Effector memory CD4-positive, alpha-beta T cell (primary cell): ENCODE measurements at regions not wholly inside any gene's neighbourhood (a gene's known extent, or its start where the extent isn't known, plus 50 kb on each side); places are given as distances from the start of the nearest gene placed in this dataset.

ENCODE experiments used
- DNase-seq, 3 donors: peaks; one replicate each; pipeline ENCODE4 v3.0.0-alpha.2; 2020
- H3K27ac ChIP-seq: 2 replicates; pipeline ENCODE4 v1.7.0; 2013; ENCODE audit warnings: mild to moderate bottlenecking, low read length, moderate library complexity; ENCODE audit not compliant: insufficient read depth, poor library complexity, severe bottlenecking
- H3K27me3 ChIP-seq: replicated peaks from 2 replicates; pipeline ENCODE4 v1.7.0; 2013; ENCODE audit warnings: mild to moderate bottlenecking, low read length; ENCODE audit not compliant: insufficient read depth, control insufficient read depth, poor library complexity, severe bottlenecking
- H3K36me3 ChIP-seq: 2 replicates; pipeline ENCODE4 v1.7.0; 2013; ENCODE audit warnings: mild to moderate bottlenecking, low read length, moderate library complexity; ENCODE audit not compliant: control insufficient read depth, insufficient read depth
- H3K4me1 ChIP-seq: 2 replicates; pipeline ENCODE4 v1.7.0; 2013; ENCODE audit warnings: low read length, mild to moderate bottlenecking; ENCODE audit not compliant: control insufficient read depth, insufficient read depth, poor library complexity, severe bottlenecking
- H3K4me3 ChIP-seq: 2 replicates; pipeline ENCODE4 v1.7.0; 2013; ENCODE audit warnings: low read length, low read depth, mild to moderate bottlenecking; ENCODE audit not compliant: insufficient read depth, poor library complexity, severe bottlenecking
- H3K9me3 ChIP-seq: 2 replicates; pipeline ENCODE4 v1.7.0; 2013; ENCODE audit warnings: mild to moderate bottlenecking, low read length, moderate library complexity; ENCODE audit not compliant: control insufficient read depth

- Histone ChIP-seq H3K27me3 (no peaks in the 10 kb centered on the region), H3K9me3 (no peaks in the 10 kb centered on the region), H3K27ac (no peak overlapping the region), H3K4me3 (no peak overlapping the region), H3K36me3 (no peaks in the 10 kb centered on the region), H3K4me1 (no peaks in the 10 kb centered on the region)
- DNase-seq = no peak
Measured at GRCh38 chr2:14148216-14148615, 484.3 kb upstream of the LRATD1 start.

GRCh38 chr2:14157816-14158215, 474.7 kb upstream of the LRATD1 start:
- H3K4me3 ChIP-seq = no peak overlapping the region
- no peaks in the 10 kb centered on the region for H3K4me1 ChIP-seq
- no peaks in the 10 kb centered on the region for H3K36me3 ChIP-seq
- H3K27ac ChIP-seq = no peak overlapping the region
- no peak for DNase-seq
- H3K9me3 ChIP-seq = no peaks in the 10 kb centered on the region
- H3K27me3 ChIP-seq = no peaks in the 10 kb centered on the region

GRCh38 chr2:14180333-14180732, 452.2 kb upstream of the LRATD1 start:
- no peak for DNase-seq
- Histone ChIP-seq H3K36me3 (no peaks in the 10 kb centered on the region), H3K27me3 (no peaks in the 10 kb centered on the region), H3K9me3 (no peaks in the 10 kb centered on the region), H3K4me3 (no peak overlapping the region), H3K4me1 (no peaks in the 10 kb centered on the region), H3K27ac (no peak overlapping the region)

- H3K9me3 ChIP-seq = no peaks in the 10 kb centered on the region
- H3K27ac ChIP-seq = no peak overlapping the region
- H3K36me3 ChIP-seq = no peaks in the 10 kb centered on the region
- no peaks in the 10 kb centered on the region for H3K4me1 ChIP-seq
- no peak for DNase-seq
- no peak overlapping the region for H3K4me3 ChIP-seq
- no peaks in the 10 kb centered on the region for H3K27me3 ChIP-seq
Measured at GRCh38 chr2:14182227-14182946, 450.1 kb upstream of the LRATD1 start.

GRCh38 chr2:14185906-14186305, 446.6 kb upstream of the LRATD1 start:
- no peaks in the 10 kb centered on the region for H3K4me1 ChIP-seq
- H3K36me3 ChIP-seq = no peaks in the 10 kb centered on the region
- no peaks in the 10 kb centered on the region for H3K27me3 ChIP-seq
- H3K9me3 ChIP-seq = no peaks in the 10 kb centered on the region
- no peak overlapping the region for H3K4me3 ChIP-seq
- DNase-seq = no peak
- H3K27ac ChIP-seq = no peak overlapping the region

- no peaks in the 10 kb centered on the region for H3K27me3 ChIP-seq
- H3K4me3 ChIP-seq = no peak overlapping the region
- no peaks in the 10 kb centered on the region for H3K36me3 ChIP-seq
- no peaks in the 10 kb centered on the region for H3K4me1 ChIP-seq
- DNase-seq = no peak
- no peak overlapping the region for H3K27ac ChIP-seq
- H3K9me3 ChIP-seq = no peaks in the 10 kb centered on the region
Measured at GRCh38 chr2:14188446-14188845, 444.1 kb upstream of the LRATD1 start.

GRCh38 chr2:14189929-14190328, 442.6 kb upstream of the LRATD1 start:
- Histone ChIP-seq H3K27ac (no peak overlapping the region), H3K27me3 (no peaks in the 10 kb centered on the region), H3K9me3 (no peaks in the 10 kb centered on the region), H3K4me1 (no peaks in the 10 kb centered on the region), H3K4me3 (no peak overlapping the region), H3K36me3 (no peaks in the 10 kb centered on the region)
- DNase-seq = no peak

GRCh38 chr2:14194233-14194632, 438.3 kb upstream of the LRATD1 start:
- no peaks in the 10 kb centered on the region for H3K36me3 ChIP-seq
- no peaks in the 10 kb centered on the region for H3K27me3 ChIP-seq
- no peaks in the 10 kb centered on the region for H3K4me1 ChIP-seq
- no peak overlapping the region for H3K4me3 ChIP-seq
- no peak overlapping the region for H3K27ac ChIP-seq
- DNase-seq = no peak
- H3K9me3 ChIP-seq = no peaks in the 10 kb centered on the region

GRCh38 chr2:14197293-14197692, 435.2 kb upstream of the LRATD1 start:
- Histone ChIP-seq H3K4me1 (no peaks in the 10 kb centered on the region), H3K9me3 (no peaks in the 10 kb centered on the region), H3K27ac (no peak overlapping the region), H3K4me3 (no peak overlapping the region), H3K27me3 (no peaks in the 10 kb centered on the region), H3K36me3 (no peaks in the 10 kb centered on the region)
- no peak for DNase-seq

GRCh38 chr2:14199040-14199439, 433.5 kb upstream of the LRATD1 start:
- Histone ChIP-seq H3K4me3 (no peak overlapping the region), H3K27me3 (no peaks in the 10 kb centered on the region), H3K27ac (no peak overlapping the region), H3K4me1 (no peaks in the 10 kb centered on the region), H3K9me3 (no peaks in the 10 kb centered on the region), H3K36me3 (no peaks in the 10 kb centered on the region)
- no peak for DNase-seq
